GM21717 (cell line): ENCODE measurements at regions not wholly inside any gene's neighbourhood (a gene's known extent, or its start where the extent isn't known, plus 50 kb on each side); places are given as distances from the start of the nearest gene placed in this dataset.

ENCODE experiments used
- ATAC-seq: cut with Tn5 transposase; IDR thresholded peaks from one replicate; pipeline ENCODE4 v1.9.1; 2021; ENCODE audit warnings: mild to moderate bottlenecking, moderate library complexity; ENCODE audit not compliant: unreplicated experiment

GRCh38 chr2:222146488-222146887 lies 152.3 kb downstream of the PAX3 start:
- ATAC-seq: no peak

DNA sequence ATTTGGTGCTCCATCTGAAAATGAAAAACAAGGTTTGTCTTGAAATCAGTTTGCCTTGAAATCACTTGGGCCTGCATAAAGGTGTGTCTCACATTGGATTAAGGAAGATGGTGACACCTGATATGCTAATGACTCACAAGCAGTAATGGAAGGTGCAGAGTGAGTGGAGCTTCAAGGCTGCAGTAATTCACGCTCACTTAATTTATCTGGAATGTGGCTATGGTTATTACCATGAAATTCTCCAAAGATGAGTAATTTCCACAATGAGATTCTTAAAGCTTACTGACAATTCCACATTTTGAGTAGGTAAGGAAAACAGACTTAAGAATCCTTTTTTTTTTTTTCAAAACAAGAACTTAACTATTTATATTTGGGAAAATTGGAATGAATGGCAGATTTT lies 156.8 kb downstream of the PAX3 start:
- no peak for ATAC-seq

DNA sequence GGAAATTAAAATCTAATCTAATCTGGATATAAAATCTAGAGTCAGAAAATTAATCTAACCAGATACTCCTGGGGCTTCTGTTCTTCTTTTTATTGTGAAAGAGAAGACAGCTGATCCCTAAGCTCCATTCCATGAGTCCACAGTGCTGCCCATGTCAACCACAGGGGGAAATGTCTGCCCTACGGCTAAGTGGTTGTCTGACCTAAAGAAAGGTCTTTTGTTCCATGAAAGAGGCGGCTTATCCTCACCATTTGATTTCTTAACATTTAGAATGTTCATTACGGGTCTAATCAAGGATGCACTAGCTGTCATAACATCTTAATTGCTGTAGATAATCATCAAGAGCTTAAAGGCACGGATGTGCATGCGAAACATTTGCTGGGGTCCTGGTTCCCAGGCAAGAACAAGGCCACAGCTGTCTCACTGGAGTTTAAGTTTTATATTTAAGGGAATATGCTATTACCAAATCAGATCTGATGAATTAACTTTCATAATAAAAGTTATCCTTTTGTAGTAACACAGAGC lies 162.6 kb downstream of the PAX3 start:
- no peak for ATAC-seq

- no peak for ATAC-seq
These were observed 164.1 kb downstream of the PAX3 start for GRCh38 chr2:222134654-222135053.

DNA sequence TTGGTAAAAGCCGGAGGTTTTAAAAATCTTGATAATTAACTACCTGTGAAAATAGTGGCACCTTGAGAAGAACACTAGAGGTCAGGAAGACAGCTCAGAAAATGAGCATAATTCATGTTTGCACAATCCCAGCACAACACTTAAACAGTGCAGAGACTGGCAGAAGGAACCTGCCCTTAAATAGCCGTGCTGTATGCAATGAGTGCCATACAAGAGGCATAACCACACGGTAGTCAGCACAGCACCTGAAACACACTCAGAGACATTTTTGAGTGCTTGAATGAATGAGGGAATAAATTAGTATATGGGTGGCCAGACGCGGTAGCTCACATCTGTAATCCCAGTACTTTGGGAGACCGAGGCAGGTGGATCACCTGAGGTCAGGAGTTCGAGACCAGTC lies 164.9 kb downstream of the PAX3 start:
- no peak for ATAC-seq

DNA sequence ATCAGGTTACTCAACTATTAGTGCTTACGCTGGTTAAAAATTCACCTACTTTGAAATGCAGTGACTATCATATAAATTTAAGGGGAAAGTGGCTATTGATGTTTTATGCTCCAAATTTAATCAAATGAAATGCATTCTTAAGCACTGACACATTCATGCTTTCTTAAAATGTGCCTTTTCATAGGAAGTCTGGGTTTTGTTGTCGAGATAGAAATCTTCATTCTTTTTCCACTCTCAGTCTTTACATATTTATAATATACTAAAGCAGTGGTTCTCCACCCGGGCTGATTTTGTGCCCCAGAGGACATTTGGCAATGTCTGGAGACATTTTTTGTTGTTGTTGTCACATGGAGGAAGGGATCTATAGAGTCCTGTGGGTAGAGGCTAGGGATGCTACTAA lies 167.9 kb downstream of the PAX3 start:
- ATAC-seq: no peak

DNA sequence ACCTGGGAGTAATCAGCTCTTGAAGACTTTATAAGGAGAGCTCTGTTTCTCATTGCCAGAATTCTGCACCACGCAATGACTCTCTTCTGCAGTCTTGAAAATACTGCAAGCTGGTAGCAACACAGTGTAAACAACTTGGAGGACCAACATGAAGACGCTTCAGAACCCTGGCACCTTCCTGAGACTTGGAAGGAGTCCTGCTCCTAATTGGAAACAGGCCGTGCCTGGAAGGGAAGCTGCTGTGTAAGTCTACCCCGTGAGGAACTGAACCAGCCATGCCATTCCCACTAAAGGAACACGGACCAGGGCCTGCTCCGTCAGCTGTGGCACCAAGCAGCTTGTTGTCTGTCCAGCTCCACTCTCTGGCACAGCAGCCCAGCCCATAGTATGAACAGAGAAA lies 171.1 kb downstream of the PAX3 start:
- ATAC-seq: no peak

- ATAC-seq: no peak
These were observed 177.9 kb downstream of the PAX3 start for GRCh38 chr2:222120933-222121332.

DNA sequence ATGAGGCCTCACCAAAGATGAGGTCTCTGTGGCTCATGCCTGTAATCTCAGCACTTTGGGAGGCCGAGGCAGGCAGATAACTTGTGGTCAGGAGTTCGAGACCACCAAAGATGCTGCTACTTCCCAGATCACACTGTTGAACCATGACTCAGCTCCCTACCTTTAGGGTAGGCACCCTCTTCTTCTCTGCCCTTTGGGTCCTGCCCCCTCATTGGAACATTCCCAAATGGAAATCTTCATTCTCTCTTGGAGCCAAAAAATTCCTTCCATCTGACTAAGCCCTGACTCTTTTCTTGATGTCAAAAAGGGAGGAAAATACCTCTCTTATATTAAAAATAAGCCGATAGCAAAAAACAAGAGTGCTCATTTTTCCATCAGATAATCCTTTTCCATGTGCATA lies 183.5 kb downstream of the PAX3 start:
- no peak for ATAC-seq

DNA sequence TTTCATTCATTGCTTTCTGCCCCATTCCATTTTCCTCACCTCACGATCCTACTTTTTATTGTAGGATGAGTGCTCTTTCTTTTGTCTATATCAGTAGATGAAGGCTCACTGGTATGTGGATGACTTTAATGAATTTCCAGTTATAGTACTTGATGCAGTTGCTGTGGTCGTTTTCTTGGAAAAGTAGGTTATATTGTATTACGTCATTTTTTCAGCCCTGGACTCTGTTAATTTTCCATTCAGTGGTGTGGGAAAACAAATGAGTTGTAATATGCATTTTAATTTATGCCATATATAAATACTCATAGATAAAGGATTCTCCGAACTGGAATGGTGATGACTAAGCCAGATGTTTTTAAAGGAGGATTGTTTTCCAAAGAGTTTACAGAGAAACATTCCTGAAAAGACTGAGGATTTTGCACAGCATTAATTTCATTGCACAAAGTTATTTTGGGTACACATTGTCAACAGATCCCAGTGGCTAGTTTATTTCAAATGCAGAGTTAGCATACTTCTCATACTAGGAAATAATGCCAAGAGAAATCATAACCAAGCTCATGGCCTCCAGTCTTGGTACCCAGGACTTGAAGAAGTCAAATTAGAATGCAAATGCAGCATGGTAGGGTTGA lies 189.7 kb downstream of the PAX3 start:
- ATAC-seq: no peak

DNA sequence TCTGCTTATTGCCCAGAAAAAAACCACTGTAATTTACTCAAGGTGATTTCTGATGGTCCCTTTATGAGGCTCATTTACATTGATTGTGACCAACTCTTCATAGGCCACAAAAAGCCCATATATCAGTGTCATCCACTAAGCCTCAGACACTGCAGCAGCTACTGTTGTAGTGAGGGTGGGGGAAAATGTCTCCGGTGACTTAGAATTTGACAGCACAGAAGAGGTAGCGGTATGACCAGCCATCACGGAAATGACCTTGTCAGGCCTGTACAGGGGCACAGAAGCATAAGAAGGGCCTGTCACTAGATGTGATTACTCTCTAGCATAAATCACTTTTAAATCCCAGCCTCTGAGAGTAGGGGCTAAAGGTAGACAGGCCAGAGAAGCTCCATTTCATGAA lies 190.3 kb downstream of the PAX3 start:
- no peak for ATAC-seq

DNA sequence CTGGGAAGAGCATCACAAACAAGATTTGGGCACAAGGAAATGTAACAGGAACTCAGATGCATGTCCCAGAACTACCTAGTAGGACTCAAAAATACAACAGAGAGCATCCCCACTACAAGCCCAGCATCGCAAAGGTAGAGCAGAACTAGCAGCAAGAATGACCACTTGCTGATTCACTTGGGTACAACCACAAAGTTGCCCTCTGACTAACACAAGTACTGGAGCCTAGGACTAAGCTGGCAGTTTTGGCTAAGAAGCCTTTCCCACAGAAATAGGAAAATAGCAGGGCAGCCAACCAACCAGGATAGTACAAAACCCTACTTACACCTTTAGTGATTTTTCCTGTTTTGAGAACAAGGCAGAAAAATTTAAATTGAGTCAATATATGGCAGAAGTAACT lies 193.8 kb downstream of the PAX3 start:
- ATAC-seq: no peak

- no peak for ATAC-seq
These were observed 196.0 kb downstream of the PAX3 start for GRCh38 chr2:222102575-222103349.

DNA sequence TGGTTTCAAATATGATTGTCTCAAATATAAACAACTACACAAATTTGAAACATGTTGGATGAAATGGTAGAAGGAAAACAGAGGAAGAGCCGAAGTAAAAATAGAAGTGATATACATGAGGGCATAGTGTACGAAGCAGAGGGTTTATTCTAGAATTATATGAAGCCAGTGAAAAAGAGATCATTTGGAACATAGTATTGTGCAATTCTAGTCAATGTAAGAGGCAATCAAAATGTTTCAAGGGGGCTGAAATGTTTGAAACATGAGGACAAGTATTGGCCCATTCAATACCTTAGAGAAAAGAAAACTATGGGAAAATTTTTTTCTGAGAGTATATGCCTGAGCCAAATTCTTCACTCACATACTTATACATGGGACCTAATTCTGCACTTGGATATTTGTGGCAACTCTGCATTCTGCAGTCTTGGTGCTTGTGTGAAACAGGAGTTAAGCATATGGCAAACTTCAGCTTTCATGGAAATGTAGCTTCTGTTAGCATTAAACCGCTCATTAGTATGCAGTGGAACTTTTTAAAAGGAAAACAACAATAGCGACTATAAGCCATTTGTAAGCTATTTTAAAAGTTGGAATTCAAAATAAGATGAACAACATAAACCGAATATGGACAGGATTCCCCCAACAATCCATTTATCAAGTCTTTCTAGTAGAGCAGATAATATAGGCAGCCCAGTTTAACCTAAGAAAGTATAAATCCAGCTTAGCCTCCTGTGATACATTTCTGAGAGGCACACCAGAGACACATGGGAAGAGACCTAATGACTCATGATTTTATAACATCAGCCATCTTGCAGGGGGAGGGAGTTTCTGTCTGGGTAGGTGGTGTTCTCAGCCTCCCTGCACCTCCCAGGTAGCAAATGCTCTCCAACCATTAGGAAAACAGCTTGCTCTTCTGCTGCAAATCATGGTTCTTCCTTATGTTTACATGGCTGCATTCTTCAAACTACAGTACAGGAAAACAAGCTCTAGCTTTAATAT lies 197.8 kb downstream of the PAX3 start:
- no peak for ATAC-seq

GRCh38 chr2:222088561-222088960 lies 210.2 kb downstream of the PAX3 start:
- no peak for ATAC-seq

DNA sequence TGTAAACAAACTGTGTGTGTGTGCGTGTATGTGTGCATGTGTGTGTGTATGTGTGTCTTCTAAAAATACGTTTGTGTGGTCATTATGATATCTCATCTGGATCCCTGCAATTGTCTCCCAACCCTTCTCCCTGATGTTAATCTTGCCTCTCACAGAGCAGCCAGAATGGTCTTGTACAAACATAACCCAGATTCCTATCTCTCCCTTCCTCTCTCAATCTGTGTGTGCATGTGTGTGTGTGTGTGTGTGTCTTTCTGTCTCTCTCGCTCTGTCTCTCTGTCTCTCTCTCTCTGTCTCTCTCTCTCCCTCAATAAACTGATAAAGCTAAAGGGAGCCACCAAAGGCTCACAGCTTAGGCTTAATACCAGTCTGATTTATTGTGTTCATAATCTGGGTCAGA lies 210.8 kb downstream of the PAX3 start:
- no peak for ATAC-seq

GRCh38 chr2:222082201-222082600 lies 216.6 kb downstream of the PAX3 start:
- no peak for ATAC-seq

GRCh38 chr2:222080141-222080540 lies 218.7 kb downstream of the PAX3 start:
- no peak for ATAC-seq

DNA sequence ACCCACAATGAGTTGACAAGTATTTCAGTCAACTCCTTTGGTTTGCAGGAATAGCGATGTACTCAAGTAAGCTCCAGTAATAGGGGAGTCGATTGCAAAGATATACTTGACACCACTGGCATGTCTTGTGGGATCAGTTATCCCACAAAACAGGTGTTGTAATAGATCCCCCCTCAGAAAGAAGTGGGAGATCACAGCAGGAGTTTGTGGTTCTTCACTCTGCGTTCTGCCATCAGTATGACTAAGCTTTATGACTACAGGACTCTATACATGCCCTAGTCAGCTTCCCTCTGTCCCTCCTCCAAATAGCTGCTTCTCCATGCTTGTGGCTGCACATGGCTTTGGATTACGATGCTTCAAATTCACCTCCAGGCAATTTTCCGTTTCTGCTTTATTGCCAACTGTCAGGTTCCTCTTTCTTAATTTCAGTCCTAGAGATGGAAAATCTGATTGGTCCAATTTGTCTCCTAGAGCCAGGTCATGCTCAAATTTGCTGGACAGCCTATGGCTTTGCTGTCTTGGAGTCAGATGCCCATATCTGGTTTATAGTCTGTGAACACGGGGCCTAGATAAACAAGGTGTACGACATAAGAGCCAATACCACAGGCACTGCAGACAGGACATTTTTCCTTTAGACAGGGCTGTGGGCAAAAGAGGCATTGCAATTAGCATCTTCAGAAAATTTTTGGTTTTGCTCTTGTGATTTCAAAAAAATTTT lies 221.7 kb downstream of the PAX3 start:
- no peak for ATAC-seq

- no peak for ATAC-seq
These were observed 224.1 kb downstream of the PAX3 start for GRCh38 chr2:222074674-222075073.

DNA sequence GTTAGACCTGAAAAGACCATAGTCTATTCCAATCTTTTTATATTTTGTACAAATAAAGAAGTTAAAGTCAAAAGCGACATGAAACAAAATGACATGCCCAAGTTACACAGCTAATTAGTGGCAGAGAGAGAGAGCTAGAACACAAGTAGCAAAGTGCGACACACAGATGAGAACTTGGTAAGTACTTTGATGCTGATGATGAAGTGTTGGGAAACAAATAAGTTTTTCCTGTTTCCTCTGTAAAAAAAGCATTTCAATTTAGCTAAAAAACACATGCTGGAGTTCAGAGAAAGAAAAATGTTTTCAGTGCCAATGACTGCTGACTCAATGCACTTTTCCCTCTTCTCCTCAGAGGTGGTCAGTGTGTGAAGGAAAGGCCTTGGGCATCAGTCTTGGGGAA lies 226.9 kb downstream of the PAX3 start:
- ATAC-seq: no peak
